HG03442 (cell line): ENCODE measurements at regions not wholly inside any gene's neighbourhood (a gene's known extent, or its start where the extent isn't known, plus 50 kb on each side); places are given as distances from the start of the nearest gene placed in this dataset.
"Not testable (repeated sequence)": the region's sequence is repeated elsewhere in the genome, so short reads cannot be mapped to it uniquely, and the experiment has no call there.

Experiments
- ATAC-seq: cut with Tn5 transposase; IDR thresholded peaks from one replicate; pipeline ENCODE4 v1.9.1; 2021; ENCODE audit warnings: mild to moderate bottlenecking, moderate library complexity; ENCODE audit not compliant: unreplicated experiment

DNA sequence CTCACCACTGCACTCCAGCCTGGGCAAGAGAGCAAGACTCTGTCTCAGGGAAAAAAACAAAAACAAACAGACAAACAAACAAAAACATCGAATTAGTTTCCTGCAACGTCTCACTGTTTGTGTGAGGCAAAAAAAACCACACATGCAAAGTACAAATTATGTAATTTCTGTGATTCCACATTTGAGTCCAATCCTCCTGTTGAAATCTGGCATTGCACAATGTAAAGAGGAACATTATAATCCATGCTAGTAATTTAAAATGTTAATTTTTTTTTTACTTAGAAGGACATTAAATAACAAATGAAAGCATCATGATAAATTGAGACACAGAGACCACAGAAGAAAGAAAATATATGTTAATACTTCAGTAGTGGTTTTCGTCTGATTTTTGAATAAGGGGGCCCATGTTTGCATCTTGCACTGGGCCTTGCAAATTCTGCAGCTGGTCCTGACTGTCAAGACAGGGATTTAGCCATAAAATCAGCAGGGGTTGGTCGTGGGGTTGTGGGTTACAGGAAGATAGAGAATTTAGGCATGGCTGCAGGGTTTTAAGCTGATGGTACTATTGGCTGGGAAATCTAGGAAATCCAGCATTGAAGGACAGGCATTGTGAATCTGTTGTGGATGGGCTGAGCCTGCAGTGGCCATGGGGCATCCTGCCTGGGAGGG is 102.6 kb upstream of the ALDH3B2 start:
- ATAC-seq = no peak

DNA sequence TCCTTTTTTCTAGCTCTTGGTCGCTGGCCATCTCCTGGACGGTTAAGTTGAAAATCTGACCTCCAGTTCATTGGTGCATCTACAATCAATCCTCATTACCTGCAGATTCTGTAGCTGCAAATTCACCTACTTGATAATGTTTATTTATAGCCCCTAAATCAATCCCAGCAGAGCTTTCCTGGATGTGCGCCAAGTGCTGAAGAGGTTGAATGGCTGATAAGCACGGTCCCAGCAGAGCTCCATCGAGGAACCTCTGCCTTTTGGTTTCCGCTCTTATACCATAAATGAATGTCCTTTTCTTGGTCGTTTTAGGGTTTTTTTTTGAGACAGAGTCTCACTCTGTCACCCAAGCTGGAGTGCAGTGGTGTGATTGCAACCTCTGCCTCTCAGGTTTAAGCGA is 99.8 kb upstream of the ALDH3B2 start:
- not testable (repeated sequence) for ATAC-seq

DNA sequence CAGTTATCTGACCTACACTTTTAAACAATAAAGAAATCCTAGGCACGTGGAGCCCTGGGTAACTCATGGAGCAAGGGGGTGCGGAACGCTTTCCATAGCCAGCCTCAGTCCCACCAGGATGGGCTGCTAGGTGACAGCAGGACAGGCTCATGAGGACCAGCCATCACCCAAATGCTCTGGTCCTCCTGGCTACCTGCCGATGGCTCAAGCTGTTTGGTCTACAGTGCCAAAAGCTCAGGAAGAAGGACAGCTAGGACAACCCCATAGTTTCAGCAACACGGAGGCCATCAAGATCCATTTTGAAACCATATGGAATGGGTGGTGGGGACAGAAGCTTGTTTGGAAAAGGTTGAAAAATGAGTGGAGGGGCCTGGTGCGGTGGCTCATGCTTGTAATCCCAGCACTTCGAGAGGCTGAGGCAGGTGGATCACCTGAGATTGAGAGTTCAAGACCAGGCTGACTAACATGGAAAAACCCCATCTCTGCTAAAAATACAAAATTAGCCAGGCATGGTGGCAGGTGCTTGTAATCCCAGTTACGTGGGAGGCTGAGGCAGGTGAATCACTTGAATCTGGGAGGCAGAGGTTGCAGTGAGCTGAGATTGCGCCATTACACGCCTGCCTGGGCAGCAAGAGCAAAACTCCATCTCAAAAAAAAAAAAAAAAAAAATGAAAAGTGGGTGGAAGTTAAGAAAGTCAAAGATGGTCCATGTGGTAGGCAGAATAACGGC is 93.7 kb upstream of the ALDH3B2 start:
- ATAC-seq = not testable (repeated sequence)

DNA sequence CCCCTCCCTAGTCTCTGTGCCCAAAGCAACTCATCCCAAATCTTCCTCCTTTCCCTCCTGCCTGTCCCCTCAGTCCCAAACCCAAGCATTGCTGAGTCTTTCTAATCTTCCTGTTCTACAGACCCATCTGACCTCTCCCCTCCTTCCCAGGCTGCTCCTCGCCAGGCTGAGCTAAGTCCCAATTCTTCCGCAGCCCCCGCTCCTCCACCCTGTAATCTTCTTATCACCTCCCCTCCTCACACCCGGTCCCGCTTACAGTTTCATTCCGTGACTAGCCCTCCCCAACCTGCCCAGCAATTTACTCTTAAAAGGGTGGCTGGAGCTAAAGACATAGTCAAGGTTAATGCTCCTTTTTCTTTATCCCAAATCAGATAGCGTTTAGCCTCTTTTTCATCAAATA is 86.8 kb upstream of the ALDH3B2 start:
- ATAC-seq = not testable (repeated sequence)

DNA sequence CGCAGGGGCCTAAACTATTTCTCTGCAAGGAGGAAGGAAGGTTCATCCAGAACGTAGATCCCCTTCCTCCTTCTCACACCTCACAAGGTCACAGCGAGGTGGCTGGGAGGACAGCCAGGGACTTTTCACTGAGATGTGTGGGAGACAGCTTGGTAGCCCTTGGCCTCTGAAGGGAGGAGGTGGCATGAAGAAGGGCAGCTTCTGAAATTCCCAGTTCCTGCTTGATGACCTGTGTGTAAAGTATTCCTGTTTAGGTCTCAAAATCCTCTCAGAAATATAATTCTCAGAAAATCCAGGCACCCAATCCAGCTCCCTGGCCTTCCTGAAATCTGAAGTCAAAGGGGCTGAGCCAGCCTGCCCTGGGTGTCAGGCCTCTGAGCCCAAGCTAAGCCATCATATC is 84.9 kb upstream of the ALDH3B2 start:
- not testable (repeated sequence) for ATAC-seq

DNA sequence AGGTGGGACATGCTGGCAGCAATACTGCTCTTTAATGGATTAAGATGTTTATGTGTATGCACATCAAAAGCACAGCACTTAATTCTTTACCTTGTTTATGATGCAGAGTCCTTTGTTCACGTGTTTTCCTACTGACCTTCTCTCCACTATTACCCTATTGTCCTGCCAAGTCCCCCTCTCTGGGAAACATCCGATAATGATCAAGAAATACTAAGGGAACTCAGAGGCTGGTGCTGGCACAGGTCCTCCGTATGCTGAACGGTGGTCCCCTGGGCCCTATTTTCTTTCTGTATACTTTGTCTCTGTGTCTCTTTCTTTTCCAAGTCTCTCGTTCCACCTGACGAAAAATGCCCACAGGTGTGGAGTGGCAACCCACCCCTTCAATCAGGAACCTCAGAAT is 84.0 kb upstream of the ALDH3B2 start:
- ATAC-seq = not testable (repeated sequence)

DNA sequence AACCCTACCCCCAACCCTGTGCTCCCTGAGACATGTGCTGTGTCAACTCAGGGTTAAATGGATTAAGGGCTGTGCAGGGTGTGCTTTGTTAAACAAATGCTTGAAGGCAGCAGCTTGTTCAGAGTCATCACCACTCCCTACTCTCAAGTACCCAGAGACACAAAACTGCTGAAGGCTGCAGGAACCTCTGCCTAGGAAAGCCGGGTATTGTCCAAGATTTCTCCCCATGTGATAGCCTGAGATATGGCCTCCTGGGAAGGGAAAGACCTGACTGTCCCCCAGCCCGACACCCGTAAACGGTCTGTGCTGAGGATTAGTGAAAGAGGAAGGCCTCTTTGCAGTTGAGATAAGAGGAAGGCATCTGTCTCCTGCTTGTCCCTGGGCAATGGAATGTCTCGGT is 83.6 kb upstream of the ALDH3B2 start:
- ATAC-seq = not testable (repeated sequence)

DNA sequence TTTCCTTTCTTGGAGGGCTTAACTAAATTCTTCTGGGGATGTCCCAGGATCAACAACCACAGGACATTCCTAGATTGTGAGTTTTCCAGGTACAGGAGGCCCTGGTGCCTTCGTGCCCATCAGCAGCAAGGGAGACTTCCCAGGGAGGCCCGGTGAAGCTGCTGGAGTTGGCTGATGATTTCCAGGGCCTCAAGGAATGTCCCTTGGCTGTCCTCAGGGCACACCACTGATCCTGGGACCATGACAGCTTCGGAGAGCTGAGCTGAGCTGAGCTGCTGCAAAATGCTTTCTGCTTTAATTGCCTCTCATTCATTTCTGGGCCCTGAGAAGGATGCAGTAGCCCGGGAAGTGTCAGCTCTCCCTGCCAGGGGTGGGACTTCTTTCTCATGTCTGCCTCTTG is 79.4 kb upstream of the ALDH3B2 start:
- ATAC-seq = not testable (repeated sequence)

DNA sequence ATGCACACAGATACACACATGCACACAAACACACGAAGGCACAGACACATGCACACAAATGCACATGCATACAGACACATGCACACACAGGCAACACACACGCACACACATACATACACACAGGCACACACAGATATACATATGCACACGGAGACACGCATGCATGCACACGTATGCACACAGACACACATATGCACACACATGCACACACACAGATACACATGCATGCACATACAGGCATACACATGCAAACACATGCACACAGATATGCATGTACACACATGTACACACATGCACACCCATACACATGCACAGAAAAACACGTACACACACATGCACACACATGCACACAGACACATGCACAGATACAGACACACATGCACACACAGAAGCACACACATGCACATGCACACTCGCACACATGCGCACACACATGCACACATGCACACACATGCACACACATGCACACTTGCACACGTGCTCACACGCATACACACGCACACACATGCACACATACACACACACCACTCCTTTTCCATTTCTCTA is 70.8 kb upstream of the ALDH3B2 start:
- ATAC-seq = no peak

DNA sequence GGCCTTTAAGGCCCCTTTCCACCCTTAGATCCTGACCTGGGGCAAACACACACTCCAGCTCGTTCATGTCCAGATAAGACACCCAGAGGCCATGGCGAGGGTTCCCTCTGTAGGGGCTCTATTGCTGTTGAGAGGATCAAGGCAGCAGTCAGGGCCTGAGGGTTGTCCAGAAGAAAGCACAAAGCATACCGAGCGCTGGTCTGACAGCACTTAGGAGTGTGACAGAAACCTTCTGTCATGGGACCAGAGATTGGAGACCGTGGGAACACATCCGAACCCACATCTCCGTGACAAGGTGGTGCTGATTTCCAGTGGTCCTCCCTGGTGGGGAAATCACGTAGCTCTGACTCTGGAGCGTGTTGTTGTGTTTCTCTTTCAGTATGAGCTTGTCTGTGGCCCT is 69.8 kb upstream of the ALDH3B2 start:
- ATAC-seq = not testable (repeated sequence)

DNA sequence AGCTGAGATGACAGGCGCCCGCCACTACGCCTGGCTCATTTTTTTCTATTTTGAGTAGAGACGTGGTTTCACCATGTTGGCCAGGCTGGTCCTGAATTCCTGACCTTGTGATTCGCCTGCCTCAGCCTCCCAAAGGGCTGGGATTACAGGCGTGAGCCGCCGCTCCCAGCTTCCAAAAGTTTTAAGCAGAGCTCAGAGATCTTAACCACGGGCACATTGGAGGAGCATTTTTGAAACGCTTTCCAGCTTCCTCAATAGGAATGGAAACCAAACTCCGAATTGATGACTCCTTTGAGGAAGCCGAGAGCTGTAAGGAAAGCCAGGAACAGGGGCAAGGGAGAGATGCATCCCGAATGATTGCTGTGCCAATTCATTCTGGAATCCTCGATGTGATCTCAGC is 63.8 kb upstream of the ALDH3B2 start:
- ATAC-seq = not testable (repeated sequence)

DNA sequence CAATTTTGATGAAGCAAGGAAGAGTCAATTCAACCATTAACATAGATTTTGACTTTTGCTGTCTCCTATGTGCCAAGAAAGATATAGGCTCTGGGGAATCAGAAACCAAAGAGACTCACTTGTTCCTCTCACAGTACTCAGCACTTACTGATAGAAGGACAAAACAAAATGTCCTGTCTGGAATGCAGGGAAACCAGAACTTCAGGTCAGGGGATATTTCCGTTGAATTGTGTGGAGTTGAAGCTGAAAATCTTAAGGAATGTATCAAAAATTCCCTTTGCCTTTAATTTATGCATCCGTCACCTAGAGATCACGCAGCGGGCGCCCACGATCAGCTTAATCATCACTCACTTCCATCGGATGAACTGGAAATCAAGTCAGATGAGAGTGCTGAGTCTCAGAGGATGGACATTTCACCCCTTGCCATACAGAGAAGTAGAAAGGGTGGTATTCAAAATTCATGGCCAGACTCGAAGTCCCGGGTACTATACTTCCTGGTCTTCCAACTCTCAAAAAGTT is 63.2 kb upstream of the ALDH3B2 start:
- not testable (repeated sequence) for ATAC-seq

DNA sequence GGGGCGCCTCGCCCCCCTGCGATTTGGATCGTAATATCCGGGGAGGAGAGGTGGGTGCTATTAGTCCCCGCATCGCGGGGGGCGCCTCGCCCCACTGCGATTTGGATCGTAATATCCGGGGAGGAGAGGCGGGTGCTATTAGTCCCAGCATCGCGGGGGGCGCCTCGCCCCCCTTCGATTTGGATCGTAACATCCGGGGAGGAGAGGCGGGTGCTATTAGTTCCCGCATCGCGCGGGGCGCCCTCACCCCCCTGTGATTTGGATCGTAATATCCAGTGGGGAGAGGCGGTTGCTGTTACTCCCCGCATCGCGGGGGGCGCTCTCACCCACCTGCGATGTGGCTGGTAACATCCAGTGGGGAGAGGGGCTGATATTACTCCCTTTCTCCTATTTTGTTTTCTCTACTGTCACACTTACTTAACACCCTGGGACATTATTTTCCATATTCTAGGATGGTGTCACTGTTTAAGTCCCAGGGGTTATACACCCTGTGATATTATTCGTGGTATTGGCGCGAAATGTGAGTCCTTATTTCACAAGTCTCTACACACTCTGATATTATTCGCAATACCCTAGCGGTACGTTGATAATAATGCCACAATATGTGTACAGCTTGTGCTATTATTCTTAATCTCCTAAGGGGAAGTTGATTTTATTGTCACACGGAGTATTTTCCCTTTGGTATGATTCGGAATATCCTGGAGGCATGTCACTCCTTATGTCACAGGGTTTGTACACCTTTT is 57.8 kb upstream of the ALDH3B2 start:
- ATAC-seq = no peak

DNA sequence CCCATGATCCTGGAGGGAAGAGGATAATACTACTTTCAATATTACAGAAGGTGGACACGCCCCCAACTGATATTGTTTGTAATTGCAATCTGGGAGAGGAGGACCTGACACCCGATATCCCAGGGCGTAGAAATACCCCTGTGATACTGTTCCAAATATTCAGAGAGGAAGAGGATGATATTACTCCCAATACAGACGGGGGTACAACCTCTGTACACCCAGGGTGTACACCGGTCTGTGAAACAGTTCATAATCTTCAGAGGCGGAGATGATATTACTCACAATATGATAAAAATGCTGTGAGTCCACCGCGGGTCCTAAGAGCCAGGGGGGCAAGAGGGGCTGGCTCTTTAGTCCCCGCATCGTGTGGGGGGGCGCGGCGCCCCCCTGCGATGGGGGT is 57.2 kb upstream of the ALDH3B2 start:
- no peak for ATAC-seq

DNA sequence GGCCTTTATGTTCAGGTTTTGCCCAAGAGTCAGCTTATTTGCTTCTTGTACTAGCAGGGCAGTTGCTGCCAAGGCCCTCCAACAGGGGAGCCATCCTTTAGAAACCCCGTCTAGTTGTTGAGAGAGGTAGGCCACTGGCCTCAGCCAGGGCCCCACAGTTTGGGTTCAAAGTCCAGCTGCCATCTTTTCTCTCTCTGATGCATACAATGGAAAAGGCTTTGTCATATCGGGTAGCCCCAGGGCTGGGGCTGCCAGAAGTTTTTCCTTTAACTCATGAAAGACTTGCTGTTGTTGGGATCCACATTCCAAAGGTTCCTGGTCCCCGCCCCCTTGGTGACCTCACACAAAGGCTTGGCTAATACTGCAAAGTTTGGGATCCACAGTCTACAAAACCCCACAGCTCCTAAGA is 53.7 kb upstream of the ALDH3B2 start:
- not testable (repeated sequence) for ATAC-seq

DNA sequence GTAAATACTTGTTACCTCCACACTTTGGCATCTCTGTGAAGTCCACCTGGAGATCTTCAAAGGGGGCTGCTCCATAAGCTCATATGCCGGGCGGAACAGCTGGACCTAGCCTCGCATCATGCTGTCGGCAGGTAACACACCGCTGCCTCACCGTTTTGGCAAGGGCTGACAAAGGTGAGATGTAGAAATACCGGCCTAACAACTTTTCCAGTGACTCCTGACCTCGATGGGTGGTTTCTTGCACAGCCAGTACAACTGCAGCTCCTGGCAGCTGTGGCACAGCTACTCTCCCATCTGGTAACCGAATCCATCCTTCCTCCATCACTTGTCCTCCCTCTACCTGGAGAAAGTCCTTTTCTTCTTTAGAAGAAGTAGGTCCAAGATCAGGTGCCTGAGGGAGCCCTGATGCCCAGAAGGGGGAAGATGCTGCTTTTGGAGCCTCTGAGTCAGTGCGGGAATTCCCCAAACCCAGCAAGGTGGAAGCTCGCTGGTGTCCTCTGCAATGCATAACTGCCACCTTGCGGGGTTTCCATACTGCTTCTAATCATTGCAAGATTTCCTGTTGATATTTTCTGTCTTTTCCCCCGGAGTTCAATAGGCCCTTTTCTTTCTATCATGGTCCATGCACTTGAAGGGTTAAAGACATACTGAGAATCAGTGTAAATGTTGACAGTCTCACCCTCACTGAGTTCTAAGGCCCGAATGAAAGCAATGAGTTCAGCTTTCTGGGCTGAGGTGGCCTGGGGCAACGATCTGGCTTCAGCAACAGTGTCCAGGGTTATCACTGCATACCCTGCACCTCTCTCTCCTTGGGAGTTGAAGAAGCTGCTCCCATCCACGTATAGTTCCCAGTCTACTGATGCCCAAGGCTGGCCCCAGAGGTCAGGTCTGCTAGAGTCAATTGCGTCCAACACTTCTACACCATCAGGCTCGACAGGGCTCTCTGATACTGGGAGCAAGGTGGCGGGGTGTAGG is 52.9 kb upstream of the ALDH3B2 start:
- not testable (repeated sequence) for ATAC-seq
